Endodermal cell (in vitro differentiated cells): ENCODE measurements at regions not wholly inside any gene's neighbourhood (a gene's known extent, or its start where the extent isn't known, plus 50 kb on each side); places are given as distances from the start of the nearest gene placed in this dataset.

ENCODE experiments used
- DNase-seq: peaks from one replicate; pipeline ENCODE4 v3.0.0-alpha.2; 2017
- H3K27ac ChIP-seq: 2 replicates; pipeline ENCODE4 v1.5.1; 2013; ENCODE audit warnings: mild to moderate bottlenecking, low read depth, low read length, moderate library complexity
- H3K27me3 ChIP-seq: 2 replicates; pipeline ENCODE4 v1.6.1; 2013; ENCODE audit warnings: mild to moderate bottlenecking, low read length, moderate library complexity; ENCODE audit not compliant: insufficient read depth, control insufficient read depth, poor library complexity, severe bottlenecking
- H3K36me3 ChIP-seq: 2 replicates; pipeline ENCODE4 v1.7.0; 2013; ENCODE audit warnings: mild to moderate bottlenecking, low read length, moderate library complexity; ENCODE audit not compliant: control insufficient read depth, insufficient read depth
- H3K4me1 ChIP-seq: one replicate; pipeline ENCODE4 v1.7.0; 2013; ENCODE audit warnings: low read length; ENCODE audit not compliant: control insufficient read depth, insufficient read depth
- H3K4me3 ChIP-seq: 2 replicates; pipeline ENCODE4 v1.5.1; 2013; ENCODE audit warnings: mild to moderate bottlenecking, low read length, moderate library complexity
- H3K9ac ChIP-seq: 2 replicates; pipeline ENCODE4 v1.6.1; 2013; ENCODE audit warnings: mild to moderate bottlenecking, low read length, moderate library complexity; ENCODE audit not compliant: poor library complexity, severe bottlenecking; ENCODE audit errors: extremely low read depth
- H3K9me3 ChIP-seq: 2 replicates; pipeline ENCODE4 v1.6.1; 2013; ENCODE audit warnings: mild to moderate bottlenecking, low read length, moderate library complexity; ENCODE audit not compliant: control insufficient read depth
- H3K27ac Mint-ChIP-seq: 2 replicates; pipeline ENCODE4 v1.8.0; 2020; ENCODE audit warnings: mixed read lengths
- H3K27me3 Mint-ChIP-seq: 2 replicates; pipeline ENCODE4 v1.8.0; 2021; ENCODE audit warnings: mild to moderate bottlenecking, mixed read lengths; ENCODE audit not compliant: insufficient read depth
- H3K36me3 Mint-ChIP-seq: 2 replicates; pipeline ENCODE4 v1.8.0; 2020; ENCODE audit warnings: low read depth, mixed read lengths
- H3K4me1 Mint-ChIP-seq: 2 replicates; pipeline ENCODE4 v1.8.0; 2020; ENCODE audit warnings: mixed read lengths
- H3K4me3 Mint-ChIP-seq: 2 replicates; pipeline ENCODE4 v1.8.0; 2020; ENCODE audit warnings: mild to moderate bottlenecking, moderate library complexity, mixed read lengths
- H3K9me3 Mint-ChIP-seq: 2 replicates; pipeline ENCODE4 v1.8.0; 2020; ENCODE audit warnings: mild to moderate bottlenecking, mixed read lengths
- CTCF ChIP-seq: fragments of 200-600 bp; sonication (generic); conservative IDR thresholded peaks from 2 replicates; pipeline ENCODE4 v1.5.0; 2021; ENCODE audit warnings: antibody characterized with exemption, mild to moderate bottlenecking
- WGBS, 2 experiments: methylation state at CpG; one replicate each; pipeline versions ENCODE4 v1.1.5 to v1.1.7; 2013; ENCODE audit warnings: missing lambda C conversion rate in 2 of 2, mixed read lengths in 1 of 2; ENCODE audit not compliant: insufficient coverage in 1 of 2, insufficient read length in 1 of 2; 5-methylcytosine and 5-hydroxymethylcytosine counted together

GRCh38 chr17:63308272-63308671 is 137.8 kb downstream of the CYB561 start:
- H3K36me3 Mint-ChIP-seq = no peaks in the 10 kb centered on the region
- WGBS, 2 experiments = 95 to 100% methylated on average over 1 of the region's 1 CpG
- Histone ChIP-seq H3K4me1 (no peaks in the 10 kb centered on the region), H3K4me3 (no peak overlapping the region), H3K27ac (no peak overlapping the region), H3K27me3 (no peaks in the 10 kb centered on the region), H3K9ac (no peak overlapping the region), H3K9me3 (no peaks in the 10 kb centered on the region), H3K36me3 (no peaks in the 10 kb centered on the region)
- DNase-seq = no peak
- no peaks in the 10 kb centered on the region for H3K4me1 Mint-ChIP-seq
- H3K27me3 Mint-ChIP-seq = no peaks in the 10 kb centered on the region
- no peak overlapping the region for H3K4me3 Mint-ChIP-seq
- no peak overlapping the region for H3K27ac Mint-ChIP-seq
- no peak for TF ChIP-seq CTCF
- H3K9me3 Mint-ChIP-seq = peaks cover 13% of the 10 kb centered on the region

GRCh38 chr17:63309021-63309420 is 137.1 kb downstream of the CYB561 start:
- H3K4me1 Mint-ChIP-seq = no peaks in the 10 kb centered on the region
- H3K4me3 Mint-ChIP-seq = no peak overlapping the region
- H3K27ac Mint-ChIP-seq = no peak overlapping the region
- WGBS, 2 experiments = 91 to 100% methylated on average over 1 to 2 of the region's 2 CpGs
- TF ChIP-seq CTCF = no peak
- DNase-seq = no peak
- H3K36me3 Mint-ChIP-seq = no peaks in the 10 kb centered on the region
- peaks cover 10% of the 10 kb centered on the region for H3K9me3 Mint-ChIP-seq
- H3K27me3 Mint-ChIP-seq = no peaks in the 10 kb centered on the region
- no peak overlapping the region for H3K9ac ChIP-seq
- no peaks in the 10 kb centered on the region for H3K27me3 ChIP-seq
- H3K9me3 ChIP-seq = no peaks in the 10 kb centered on the region
- H3K27ac ChIP-seq = no peak overlapping the region
- H3K4me3 ChIP-seq = no peak overlapping the region
- no peaks in the 10 kb centered on the region for H3K4me1 ChIP-seq
- no peaks in the 10 kb centered on the region for H3K36me3 ChIP-seq

GRCh38 chr17:63311416-63311937 is 134.6 kb downstream of the CYB561 start:
- Histone ChIP-seq H3K4me3 (no peak overlapping the region), H3K9me3 (no peaks in the 10 kb centered on the region), H3K27me3 (no peaks in the 10 kb centered on the region), H3K36me3 (no peaks in the 10 kb centered on the region), H3K9ac (no peak overlapping the region), H3K4me1 (no peaks in the 10 kb centered on the region), H3K27ac (no peak overlapping the region)
- no peak for DNase-seq
- Mint-ChIP-seq H3K36me3 (peaks cover 3% of the 10 kb centered on the region), H3K4me3 (no peak overlapping the region), H3K9me3 (peaks cover 10% of the 10 kb centered on the region), H3K27me3 (no peaks in the 10 kb centered on the region), H3K4me1 (no peaks in the 10 kb centered on the region), H3K27ac (no peak overlapping the region)
- no peak for TF ChIP-seq CTCF
